Activated CD8-positive, alpha-beta T cell treated with anti-CD3 and anti-CD28 coated beads, Interleukin-2, amount 10 ng/mL, durations not matched to agents 7 days and 5 days (primary cell): ENCODE measurements at regions not wholly inside any gene's neighbourhood (a gene's known extent, or its start where the extent isn't known, plus 50 kb on each side); places are given as distances from the start of the nearest gene placed in this dataset.
"Not testable (repeated sequence)": the region's sequence is repeated elsewhere in the genome, so short reads cannot be mapped to it uniquely, and the experiment has no call there.

Source experiments
- ATAC-seq: fragments of 150-1000 bp; cut with Tn5 transposase; one replicate; pipeline ENCODE4 v1.10.0; 2021; ENCODE audit warnings: moderate library complexity
- CTCF ChIA-PET: fragments of 350-600 bp; sonication (Branson Sonifier 250); formaldehyde crosslinking; loops from one replicate; lab custom pipeline; 2021; ENCODE audit warnings: antibody characterized with exemption; lab: Charles Lee
- POLR2A ChIA-PET: fragments of 350-600 bp; sonication (Branson Sonifier 250); formaldehyde crosslinking; loops from one replicate; lab custom pipeline; 2021; ENCODE audit warnings: antibody characterized with exemption; lab: Charles Lee
- DNase-seq: peaks from one replicate; pipeline ENCODE4 v3.0.0-alpha.2; 2020
- H3K27ac Mint-ChIP-seq: one replicate; pipeline ENCODE4 v1.8.0; 2021; ENCODE audit warnings: mild to moderate bottlenecking, mixed read lengths
- H3K27me3 Mint-ChIP-seq: one replicate; pipeline ENCODE4 v1.8.0; 2021; ENCODE audit warnings: low read depth, mixed read lengths
- H3K36me3 Mint-ChIP-seq: one replicate; pipeline ENCODE4 v1.8.0; 2021; ENCODE audit warnings: low read depth, mixed read lengths
- H3K4me1 Mint-ChIP-seq: one replicate; pipeline ENCODE4 v1.8.0; 2021; ENCODE audit warnings: low read depth, mixed read lengths
- H3K4me3 Mint-ChIP-seq: one replicate; pipeline ENCODE4 v1.8.0; 2021; ENCODE audit warnings: mild to moderate bottlenecking, mixed read lengths
- H3K9me3 Mint-ChIP-seq: one replicate; pipeline ENCODE4 v1.8.0; 2022; ENCODE audit warnings: mixed read lengths; ENCODE audit not compliant: insufficient read depth

- Mint-ChIP-seq H3K4me1 (no peaks in the 10 kb centered on the region), H3K4me3 (no peak overlapping the region), H3K27ac (no peak overlapping the region), H3K36me3 (no peaks in the 10 kb centered on the region), H3K9me3 (peaks cover 9% of the 10 kb centered on the region), H3K27me3 (no peaks in the 10 kb centered on the region)
- no peak for DNase-seq
- ATAC-seq: no peak
- POLR2A ChIA-PET: no interaction called here
- CTCF ChIA-PET: no interaction called here
Measured at GRCh38 chr7:68581417-68581816, 1016.9 kb upstream of the AUTS2 start.

- Mint-ChIP-seq H3K4me3 (no peak overlapping the region), H3K27ac (no peak overlapping the region), H3K9me3 (peaks cover 9% of the 10 kb centered on the region), H3K4me1 (no peaks in the 10 kb centered on the region), H3K27me3 (no peaks in the 10 kb centered on the region), H3K36me3 (no peaks in the 10 kb centered on the region)
- ATAC-seq (no peak), DNase-seq (no peak)
- ChIA-PET CTCF (no interaction called here), POLR2A (no interaction called here)
Measured at GRCh38 chr7:68587599-68587998, 1010.7 kb upstream of the AUTS2 start.

GRCh38 chr7:68601826-68602225 lies 996.4 kb upstream of the AUTS2 start:
- CTCF ChIA-PET: no interaction called here
- no peaks in the 10 kb centered on the region for H3K9me3 Mint-ChIP-seq
- no peak overlapping the region for H3K4me3 Mint-ChIP-seq
- no peaks in the 10 kb centered on the region for H3K36me3 Mint-ChIP-seq
- POLR2A ChIA-PET: no interaction called here
- H3K4me1 Mint-ChIP-seq: no peaks in the 10 kb centered on the region
- no peak overlapping the region for H3K27ac Mint-ChIP-seq
- ATAC-seq: no peak
- H3K27me3 Mint-ChIP-seq: no peaks in the 10 kb centered on the region
- no peak for DNase-seq

- ATAC-seq: no peak
- ChIA-PET CTCF (no interaction called here), POLR2A (no interaction called here)
- Mint-ChIP-seq H3K27ac (no peak overlapping the region), H3K27me3 (no peaks in the 10 kb centered on the region), H3K4me1 (no peaks in the 10 kb centered on the region), H3K9me3 (peaks cover 17% of the 10 kb centered on the region), H3K36me3 (no peaks in the 10 kb centered on the region), H3K4me3 (no peak overlapping the region)
- DNase-seq: no peak
Measured at GRCh38 chr7:68604541-68604940, 993.7 kb upstream of the AUTS2 start.

- Mint-ChIP-seq H3K27me3 (no peaks in the 10 kb centered on the region), H3K4me3 (no peak overlapping the region), H3K27ac (no peak overlapping the region), H3K4me1 (no peaks in the 10 kb centered on the region), H3K36me3 (no peaks in the 10 kb centered on the region), H3K9me3 (peaks cover 23% of the 10 kb centered on the region)
- ATAC-seq (no peak), DNase-seq (no peak)
- ChIA-PET POLR2A (no interaction called here), CTCF (no interaction called here)
Measured at GRCh38 chr7:68610701-68611100, 987.6 kb upstream of the AUTS2 start.

- Mint-ChIP-seq H3K27ac (no peak overlapping the region), H3K4me3 (no peak overlapping the region), H3K36me3 (no peaks in the 10 kb centered on the region), H3K9me3 (peaks cover 23% of the 10 kb centered on the region), H3K4me1 (no peaks in the 10 kb centered on the region), H3K27me3 (no peaks in the 10 kb centered on the region)
- ATAC-seq (no peak), DNase-seq (no peak)
- ChIA-PET CTCF (no interaction called here), POLR2A (no interaction called here)
Measured at GRCh38 chr7:68613405-68613804, 984.9 kb upstream of the AUTS2 start.

GRCh38 chr7:68613897-68614296 lies 984.4 kb upstream of the AUTS2 start:
- no peak for ATAC-seq
- POLR2A ChIA-PET: no interaction called here
- no peak for DNase-seq
- H3K27ac Mint-ChIP-seq: no peak overlapping the region
- H3K4me1 Mint-ChIP-seq: no peaks in the 10 kb centered on the region
- no peaks in the 10 kb centered on the region for H3K27me3 Mint-ChIP-seq
- no peaks in the 10 kb centered on the region for H3K36me3 Mint-ChIP-seq
- H3K4me3 Mint-ChIP-seq: no peak overlapping the region
- peaks cover 19% of the 10 kb centered on the region for H3K9me3 Mint-ChIP-seq
- CTCF ChIA-PET: no interaction called here

- H3K27ac Mint-ChIP-seq: no peak overlapping the region
- ATAC-seq (no peak), DNase-seq (no peak)
- ChIA-PET POLR2A (no interaction called here), CTCF (no interaction called here)
- no peak overlapping the region for H3K4me3 Mint-ChIP-seq
- H3K9me3 Mint-ChIP-seq: peaks cover 18% of the 10 kb centered on the region
- no peaks in the 10 kb centered on the region for H3K36me3 Mint-ChIP-seq
- H3K4me1 Mint-ChIP-seq: no peaks in the 10 kb centered on the region
- H3K27me3 Mint-ChIP-seq: no peaks in the 10 kb centered on the region
Measured at GRCh38 chr7:68619526-68619925, 978.7 kb upstream of the AUTS2 start.

- H3K4me3 Mint-ChIP-seq: no peak overlapping the region
- H3K9me3 Mint-ChIP-seq: peaks cover 21% of the 10 kb centered on the region
- ChIA-PET POLR2A (no interaction called here), CTCF (no interaction called here)
- no peak overlapping the region for H3K27ac Mint-ChIP-seq
- DNase-seq (no peak), ATAC-seq (no peak)
- no peaks in the 10 kb centered on the region for H3K36me3 Mint-ChIP-seq
- H3K27me3 Mint-ChIP-seq: no peaks in the 10 kb centered on the region
- no peaks in the 10 kb centered on the region for H3K4me1 Mint-ChIP-seq
Measured at GRCh38 chr7:68622500-68622899, 975.8 kb upstream of the AUTS2 start.

GRCh38 chr7:68623030-68623429 lies 975.2 kb upstream of the AUTS2 start:
- DNase-seq (no peak), ATAC-seq (no peak)
- no peak overlapping the region for H3K4me3 Mint-ChIP-seq
- H3K36me3 Mint-ChIP-seq: no peaks in the 10 kb centered on the region
- peaks cover 16% of the 10 kb centered on the region for H3K9me3 Mint-ChIP-seq
- CTCF ChIA-PET: no interaction called here
- H3K4me1 Mint-ChIP-seq: no peaks in the 10 kb centered on the region
- H3K27me3 Mint-ChIP-seq: no peaks in the 10 kb centered on the region
- POLR2A ChIA-PET: no interaction called here
- H3K27ac Mint-ChIP-seq: no peak overlapping the region

- Mint-ChIP-seq H3K4me3 (no peak overlapping the region), H3K27me3 (no peaks in the 10 kb centered on the region), H3K9me3 (peaks cover 24% of the 10 kb centered on the region), H3K4me1 (no peaks in the 10 kb centered on the region), H3K36me3 (no peaks in the 10 kb centered on the region), H3K27ac (no peak overlapping the region)
- ChIA-PET CTCF (no interaction called here), POLR2A (no interaction called here)
- DNase-seq (no peak), ATAC-seq (no peak)
Measured at GRCh38 chr7:68627247-68627864, 970.9 kb upstream of the AUTS2 start.

- POLR2A ChIA-PET, DNase-seq, H3K27ac Mint-ChIP-seq, CTCF ChIA-PET, H3K27me3 Mint-ChIP-seq, H3K4me1 Mint-ChIP-seq, H3K36me3 Mint-ChIP-seq, ATAC-seq, H3K4me3 Mint-ChIP-seq: not testable (repeated sequence)
- peaks cover 26% of the 10 kb centered on the region for H3K9me3 Mint-ChIP-seq
Measured at GRCh38 chr7:68630914-68631313, 967.4 kb upstream of the AUTS2 start.

- ATAC-seq (no peak), DNase-seq (no peak)
- Mint-ChIP-seq H3K27me3 (no peaks in the 10 kb centered on the region), H3K27ac (no peak overlapping the region), H3K36me3 (no peaks in the 10 kb centered on the region), H3K4me1 (no peaks in the 10 kb centered on the region), H3K4me3 (no peak overlapping the region), H3K9me3 (no peaks in the 10 kb centered on the region)
- CTCF ChIA-PET: no interaction called here
- POLR2A ChIA-PET: no interaction called here
Measured at GRCh38 chr7:68640103-68640502, 958.2 kb upstream of the AUTS2 start.
